ENCODE measurements at regions not wholly inside any gene's neighbourhood (a gene's known extent, or its start where the extent isn't known, plus 50 kb on each side); places are given as distances from the start of the nearest gene placed in this dataset.

DNA sequence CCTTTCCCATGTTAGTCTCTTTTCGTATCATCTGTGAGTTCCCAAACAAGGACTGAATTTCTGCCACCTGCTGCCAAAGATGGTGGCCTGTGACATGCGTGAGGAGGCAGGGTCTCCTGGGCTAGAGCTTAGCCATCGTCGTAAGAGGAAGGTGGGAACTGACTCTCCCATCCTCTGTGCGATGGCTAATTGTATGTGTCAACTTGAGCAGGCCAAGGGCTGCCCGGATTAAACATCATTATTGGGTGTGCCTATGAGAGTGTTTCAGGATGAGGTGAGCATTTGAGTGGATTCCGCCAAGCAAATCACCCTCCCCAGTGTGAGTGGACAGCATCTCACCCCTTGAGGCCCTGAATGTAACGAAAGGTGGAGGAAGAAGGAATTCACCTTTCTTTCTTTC lies 220.7 kb upstream of the DIO3 start:
- DNase-seq (ENCODE audit: extremely low read depth in 1 of 2, low read depth in 1 of 2): no peak

DNA sequence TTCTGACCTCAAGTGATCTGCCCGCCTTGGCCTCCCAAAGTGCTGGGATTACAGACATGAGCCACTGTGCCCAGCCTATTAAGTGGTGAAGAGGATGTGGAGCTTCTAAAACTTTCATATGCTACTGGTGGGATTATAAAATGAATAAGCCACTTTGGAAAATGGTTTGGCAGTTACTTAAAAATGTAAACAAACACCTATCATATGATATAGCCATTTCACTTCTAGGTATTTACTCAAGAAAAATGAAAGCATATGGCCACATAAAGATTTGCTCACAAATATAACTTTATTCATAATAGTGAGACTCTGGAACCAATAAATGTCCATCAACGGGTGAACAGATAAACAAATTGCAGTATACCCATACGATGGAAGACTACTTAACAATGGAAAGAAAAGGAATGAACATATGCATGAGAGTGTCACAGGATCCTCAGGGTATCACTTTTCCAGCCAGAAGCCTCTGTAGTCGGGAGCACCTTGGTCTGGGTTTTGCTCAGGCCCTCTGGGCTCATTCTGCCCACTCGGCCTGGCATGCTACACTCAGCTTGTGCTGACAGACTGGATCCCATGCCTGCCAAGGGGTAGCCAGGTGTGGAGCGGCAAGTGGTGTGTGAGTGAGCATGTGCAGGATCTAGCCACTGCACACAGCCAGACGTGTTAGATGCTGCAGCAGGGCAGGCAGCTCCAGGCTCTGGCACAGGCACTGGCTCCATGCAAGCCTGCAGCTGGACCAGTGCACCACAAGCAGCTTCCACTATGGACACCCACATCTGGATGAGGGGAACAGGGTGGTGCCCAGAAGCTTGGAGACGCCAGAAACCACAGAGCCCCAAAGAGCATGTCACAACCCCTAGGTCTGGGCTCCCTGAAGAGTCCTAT lies 213.2 kb upstream of the DIO3 start:
- DNase-seq (ENCODE audit: extremely low read depth in 1 of 2, low read depth in 1 of 2): no peak

DNA sequence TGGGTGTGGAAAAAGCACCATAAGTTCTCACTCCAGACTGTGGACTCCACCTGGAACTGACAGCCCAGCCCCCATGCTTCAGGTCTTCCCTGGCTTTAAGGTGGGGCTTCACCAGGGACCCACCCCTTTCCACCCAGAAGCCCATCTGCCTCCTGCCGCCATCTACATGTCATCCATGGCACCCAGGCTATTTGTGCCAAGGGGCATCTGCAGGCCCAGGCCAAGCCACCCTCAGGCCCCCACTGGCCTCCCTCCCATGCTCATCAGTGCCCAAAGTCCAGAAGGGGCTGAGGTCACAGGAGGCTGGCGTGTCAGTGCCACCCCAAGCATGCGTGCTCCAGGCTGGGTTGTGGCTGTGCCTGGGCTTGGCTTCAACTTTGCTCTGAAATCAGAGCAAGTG lies 212.2 kb upstream of the DIO3 start:
- DNase-seq (ENCODE audit: extremely low read depth in 1 of 2, low read depth in 1 of 2): no peak

DNA sequence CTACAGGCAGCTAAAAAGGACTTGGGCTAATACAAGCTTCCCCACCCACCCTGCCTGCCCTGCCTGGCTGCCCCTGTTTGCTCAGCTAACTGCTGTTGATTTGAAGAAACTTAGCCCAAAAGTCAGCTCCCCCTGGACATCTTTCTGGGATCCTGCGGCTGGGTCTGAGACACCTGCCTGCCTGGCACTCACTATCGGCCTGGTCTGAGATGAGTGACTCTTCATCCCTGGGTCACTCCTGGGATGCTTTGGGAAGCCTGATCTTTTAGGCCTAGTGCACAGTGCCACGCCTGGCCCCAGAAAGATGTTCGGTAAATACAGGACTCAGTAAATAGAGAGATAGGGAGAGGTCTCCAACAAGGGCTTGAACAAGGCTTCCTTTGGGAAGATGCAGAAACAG lies 211.3 kb upstream of the DIO3 start:
- no peak for DNase-seq (ENCODE audit: extremely low read depth in 1 of 2, low read depth in 1 of 2)

DNA sequence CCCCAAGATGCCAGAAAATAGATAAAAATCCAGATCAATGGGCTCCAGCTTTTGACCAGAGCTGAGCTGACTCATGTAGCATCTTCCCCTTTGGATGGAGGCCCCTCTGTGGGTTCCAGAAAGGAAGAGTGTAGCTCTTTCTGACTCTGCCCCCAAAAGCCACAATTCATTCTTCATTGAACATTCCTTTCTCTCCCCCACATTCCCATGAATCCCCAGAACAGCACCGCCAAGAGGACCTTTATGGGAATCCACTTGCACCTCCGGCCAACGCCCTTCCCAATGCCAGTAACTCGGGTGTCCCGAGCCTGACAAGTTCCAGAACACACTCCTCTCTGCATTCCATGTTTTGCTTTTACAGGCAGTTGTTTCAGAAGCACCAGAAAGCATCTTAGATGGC lies 210.6 kb upstream of the DIO3 start:
- DNase-seq (ENCODE audit: extremely low read depth in 1 of 2, low read depth in 1 of 2): no peak

DNA sequence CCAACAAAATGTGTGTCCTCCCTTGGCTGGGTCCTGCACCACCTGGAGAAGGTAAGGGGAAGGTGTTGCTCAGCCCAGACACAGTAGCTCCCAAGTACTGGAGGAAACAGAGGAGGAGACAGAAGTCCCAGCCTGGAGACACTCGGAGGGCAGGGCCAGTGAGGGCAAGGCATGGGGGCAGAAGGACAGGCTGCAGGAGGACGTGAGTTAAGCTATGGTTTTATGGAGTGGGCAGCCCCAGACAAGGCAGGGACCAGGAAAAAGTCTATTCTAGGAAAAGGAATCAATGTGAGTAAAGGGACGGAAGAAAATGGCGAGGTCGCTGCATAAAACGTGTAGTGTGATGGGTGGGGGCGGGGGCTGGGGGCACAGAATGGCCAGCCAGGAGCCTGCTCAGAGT lies 210.1 kb upstream of the DIO3 start:
- DNase-seq (ENCODE audit: extremely low read depth in 1 of 2, low read depth in 1 of 2): no peak

DNA sequence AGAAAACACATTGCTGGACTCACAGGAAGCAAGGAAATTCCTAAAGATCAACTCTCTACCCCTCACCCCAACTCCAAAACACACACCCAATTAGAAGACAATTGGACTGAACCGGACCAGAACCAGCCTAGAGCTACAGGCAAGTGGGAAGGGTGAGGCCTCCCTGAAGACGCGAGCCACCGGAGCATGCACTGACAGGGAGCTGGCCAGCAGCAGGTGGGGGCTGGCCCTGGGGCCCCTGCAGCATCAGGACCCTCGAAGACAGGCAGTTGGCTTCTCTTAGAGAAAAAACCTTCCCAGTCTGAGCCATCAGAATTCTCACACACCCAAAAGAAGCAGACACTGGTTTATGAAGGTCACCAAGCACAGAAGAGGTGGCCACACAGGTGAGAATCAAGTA lies 209.5 kb upstream of the DIO3 start:
- no peak for DNase-seq (ENCODE audit: extremely low read depth in 1 of 2, low read depth in 1 of 2)

DNA sequence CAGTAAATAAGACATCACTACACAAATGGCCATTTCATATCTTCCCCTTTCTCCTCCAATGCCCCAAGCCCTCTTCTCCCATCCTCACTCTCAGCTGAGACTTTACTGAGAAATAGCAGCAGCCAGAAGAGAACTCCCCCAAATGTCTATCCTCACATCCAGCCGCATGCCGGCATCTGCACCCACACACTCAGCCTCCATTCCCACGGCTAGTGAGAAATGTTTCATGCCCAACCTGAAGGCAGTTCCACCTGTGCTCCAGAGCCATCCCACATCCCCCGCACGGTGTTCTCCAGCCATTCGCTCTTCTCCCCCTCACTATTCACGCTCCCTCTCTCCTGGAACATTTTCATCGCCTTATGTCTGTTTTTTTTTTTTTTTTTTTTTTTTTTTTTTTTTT lies 208.7 kb upstream of the DIO3 start:
- no peak for DNase-seq (ENCODE audit: extremely low read depth in 1 of 2, low read depth in 1 of 2)

DNA sequence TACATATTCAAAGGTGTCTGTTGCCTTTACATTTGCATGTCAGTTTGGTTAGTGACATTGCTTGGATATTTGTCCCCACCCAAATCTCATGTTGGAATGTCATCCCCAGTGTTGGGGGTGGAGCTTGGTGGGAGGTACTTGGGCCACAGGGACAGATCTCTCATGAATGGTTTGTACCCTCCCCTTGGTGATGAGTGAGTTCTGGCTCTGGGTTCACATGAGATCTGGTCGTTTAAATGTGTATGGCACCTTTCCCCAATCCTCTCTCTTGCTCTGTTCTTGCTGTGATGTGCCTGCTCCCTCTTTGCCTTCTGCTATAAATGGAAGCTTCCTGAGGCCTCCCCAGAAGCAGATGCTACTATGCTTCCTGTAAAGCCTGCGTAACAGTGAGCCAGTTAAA lies 207.9 kb upstream of the DIO3 start:
- DNase-seq (ENCODE audit: extremely low read depth in 1 of 2, low read depth in 1 of 2): no peak

DNA sequence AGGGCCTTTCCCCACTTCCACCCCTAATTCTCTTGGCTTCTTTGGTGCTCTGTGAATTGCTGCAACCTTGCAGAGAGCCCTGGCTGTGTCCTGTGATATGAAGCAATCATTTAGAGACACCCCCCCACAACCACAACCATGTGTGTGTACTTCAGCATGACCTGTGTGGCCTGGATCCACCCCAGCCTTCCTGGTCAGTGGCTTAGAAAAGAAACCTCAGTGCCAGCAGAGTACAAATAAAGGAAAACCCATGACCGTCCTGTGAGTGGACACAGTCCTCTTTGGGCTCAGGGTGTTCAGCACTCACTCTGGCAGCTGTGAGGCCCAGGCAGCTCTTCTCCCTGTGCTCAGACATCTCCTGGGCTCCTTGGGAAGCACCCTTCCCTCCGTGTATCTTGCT lies 206.6 kb upstream of the DIO3 start:
- DNase-seq (ENCODE audit: extremely low read depth in 1 of 2, low read depth in 1 of 2): no peak

DNA sequence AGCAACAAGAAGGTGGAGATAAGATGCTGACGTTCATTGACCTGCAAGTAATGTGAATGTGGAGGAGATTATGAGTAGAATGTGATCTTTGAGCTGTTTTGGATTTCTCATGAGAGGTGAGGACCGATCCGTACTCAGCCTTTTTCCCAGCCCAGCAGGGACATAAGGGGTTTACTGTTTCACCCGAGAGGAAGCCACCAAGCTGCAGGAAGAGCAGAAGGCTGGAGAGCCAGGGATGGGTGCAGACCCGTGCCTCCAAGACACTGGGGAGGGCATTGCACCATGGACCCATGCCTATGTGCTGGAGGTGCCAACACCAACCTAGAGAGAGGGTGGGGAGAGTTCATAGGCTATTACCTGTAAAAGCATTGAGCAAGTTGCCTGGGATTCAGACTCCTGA lies 206.0 kb upstream of the DIO3 start:
- DNase-seq (ENCODE audit: extremely low read depth in 1 of 2, low read depth in 1 of 2): no peak

DNA sequence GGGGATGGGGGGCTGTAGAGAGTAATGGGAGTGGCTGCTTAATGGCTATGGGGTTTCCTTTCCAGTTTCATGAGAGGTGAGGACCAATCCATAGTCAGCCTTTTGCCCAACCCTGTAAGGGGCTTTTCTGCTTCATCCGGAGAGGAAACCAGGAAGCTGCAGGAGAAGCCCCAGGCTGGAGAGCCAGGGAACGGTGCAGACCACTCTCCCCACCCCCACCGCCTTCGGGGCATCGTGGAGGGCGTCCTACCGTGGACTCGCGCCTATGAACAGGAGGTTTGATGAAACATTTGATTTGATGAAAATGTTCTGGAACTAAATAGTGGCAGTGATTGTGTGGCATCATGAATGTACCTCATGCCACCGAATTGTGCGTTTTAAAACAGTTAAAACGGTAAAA lies 204.3 kb upstream of the DIO3 start:
- DNase-seq (ENCODE audit: extremely low read depth in 1 of 2, low read depth in 1 of 2): no peak

DNA sequence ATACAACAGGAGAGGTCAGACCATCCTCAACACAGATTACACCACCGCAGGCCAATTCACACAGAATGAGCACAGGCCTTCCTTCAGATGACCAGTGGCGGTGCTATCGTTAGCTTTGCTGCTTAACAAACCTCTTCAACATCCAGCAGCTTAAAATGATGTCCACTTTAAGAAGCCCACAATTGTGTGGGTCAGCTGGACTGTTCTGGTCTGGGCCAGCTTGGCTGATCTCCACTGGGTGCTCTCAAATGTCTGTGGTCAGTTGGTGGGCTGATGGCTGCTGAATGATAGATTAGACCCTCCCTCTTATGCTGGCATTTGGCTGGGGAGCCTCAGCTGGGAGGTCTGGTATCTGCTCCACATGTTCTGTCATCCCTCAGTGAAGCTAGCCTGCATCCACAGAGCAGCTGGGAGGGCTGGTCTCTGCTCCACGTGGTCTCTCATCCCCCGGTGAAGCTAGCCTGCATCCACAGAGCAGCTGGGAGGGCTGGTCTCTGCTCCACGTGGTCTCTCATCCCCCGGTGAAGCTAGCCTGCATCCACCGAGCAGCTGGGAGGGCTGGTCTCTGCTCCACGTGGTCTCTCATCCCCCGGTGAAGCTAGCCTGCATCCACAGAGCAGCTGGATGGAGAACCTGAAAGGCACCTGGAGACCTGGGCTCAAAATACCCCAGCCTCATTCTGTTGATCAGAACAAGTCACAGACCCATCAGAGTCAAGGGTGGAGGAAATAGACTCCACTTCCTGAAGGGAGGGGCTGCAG lies 203.6 kb upstream of the DIO3 start:
- DNase-seq (ENCODE audit: extremely low read depth in 1 of 2, low read depth in 1 of 2): no peak

DNA sequence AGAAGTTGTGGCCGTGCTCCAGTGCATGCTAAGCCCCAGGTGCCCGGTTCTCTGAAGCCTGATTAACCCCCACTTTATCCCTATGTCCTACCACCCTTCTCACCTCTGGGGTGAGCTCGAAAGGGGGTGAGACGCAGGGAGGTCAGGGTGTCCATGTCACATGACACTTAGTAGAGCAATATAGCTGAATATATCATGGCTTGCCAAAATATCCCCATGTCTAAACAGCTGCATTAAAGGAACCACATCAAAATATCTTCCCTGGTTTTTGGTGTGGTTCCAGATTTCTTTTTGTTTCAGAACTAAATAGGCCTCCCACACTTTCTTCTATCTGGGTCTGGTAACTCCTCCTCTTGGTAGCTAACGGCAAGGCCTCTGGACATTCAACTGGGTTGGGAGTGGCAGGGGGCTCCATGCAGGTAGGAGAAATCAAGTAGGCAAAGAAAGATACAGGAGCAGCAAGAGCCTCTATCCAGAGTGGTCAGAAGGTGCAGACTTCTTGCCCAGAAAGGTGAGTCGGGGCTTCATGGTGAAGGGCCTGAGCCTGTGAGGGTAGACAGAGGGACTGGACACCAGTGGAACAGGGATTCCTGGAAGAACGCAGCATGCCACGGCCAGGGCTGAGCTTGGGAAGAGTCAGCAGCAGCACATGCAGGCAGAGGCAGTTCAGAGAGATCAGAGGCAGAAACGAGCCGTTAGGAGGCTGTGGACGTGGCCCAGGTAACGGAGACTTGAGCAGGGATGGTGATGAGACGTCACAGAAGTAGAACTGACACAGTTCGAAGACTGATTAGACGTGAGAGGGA lies 202.8 kb upstream of the DIO3 start:
- DNase-seq (ENCODE audit: extremely low read depth in 1 of 2, low read depth in 1 of 2): no peak

DNA sequence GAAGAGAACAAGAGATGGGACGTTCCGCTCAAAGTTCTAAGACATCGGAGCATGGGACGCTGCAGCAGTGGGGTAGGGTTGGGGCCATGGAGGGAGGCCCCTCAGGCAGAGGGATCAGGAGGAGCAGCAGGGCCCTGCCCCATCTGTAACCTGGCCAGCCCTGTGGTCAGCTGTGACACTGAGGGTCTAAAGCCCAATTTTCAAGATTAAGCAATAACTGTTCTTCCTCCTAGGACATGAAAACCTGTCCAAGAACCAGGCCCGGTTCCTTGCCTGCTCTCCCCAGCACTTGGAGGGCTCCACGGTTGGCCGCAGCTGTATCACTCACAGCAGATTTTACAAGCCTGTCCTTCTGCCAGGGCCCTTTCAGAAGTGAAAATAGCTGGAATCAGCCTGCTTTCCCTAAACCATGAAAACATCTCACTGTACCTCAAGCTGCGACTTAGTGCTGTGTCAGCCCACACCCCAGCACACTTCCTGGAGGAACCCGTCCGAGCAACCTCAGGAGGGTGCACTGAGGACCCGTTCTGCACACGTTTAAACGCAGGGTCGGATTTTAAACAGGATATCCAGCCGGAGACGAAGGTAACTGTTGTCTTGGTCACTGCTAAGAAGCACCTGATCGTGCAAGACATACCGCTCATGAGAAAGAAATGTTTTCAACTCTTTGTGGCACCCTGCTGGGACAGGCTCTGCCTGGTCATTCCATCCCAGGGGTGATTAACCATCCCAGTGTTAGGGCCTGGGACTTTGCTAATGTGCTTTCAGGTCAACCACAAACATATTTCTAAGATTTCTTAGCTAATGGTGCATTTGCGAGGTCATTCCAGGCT lies 201.9 kb upstream of the DIO3 start:
- no peak for DNase-seq (ENCODE audit: extremely low read depth in 1 of 2, low read depth in 1 of 2)

DNA sequence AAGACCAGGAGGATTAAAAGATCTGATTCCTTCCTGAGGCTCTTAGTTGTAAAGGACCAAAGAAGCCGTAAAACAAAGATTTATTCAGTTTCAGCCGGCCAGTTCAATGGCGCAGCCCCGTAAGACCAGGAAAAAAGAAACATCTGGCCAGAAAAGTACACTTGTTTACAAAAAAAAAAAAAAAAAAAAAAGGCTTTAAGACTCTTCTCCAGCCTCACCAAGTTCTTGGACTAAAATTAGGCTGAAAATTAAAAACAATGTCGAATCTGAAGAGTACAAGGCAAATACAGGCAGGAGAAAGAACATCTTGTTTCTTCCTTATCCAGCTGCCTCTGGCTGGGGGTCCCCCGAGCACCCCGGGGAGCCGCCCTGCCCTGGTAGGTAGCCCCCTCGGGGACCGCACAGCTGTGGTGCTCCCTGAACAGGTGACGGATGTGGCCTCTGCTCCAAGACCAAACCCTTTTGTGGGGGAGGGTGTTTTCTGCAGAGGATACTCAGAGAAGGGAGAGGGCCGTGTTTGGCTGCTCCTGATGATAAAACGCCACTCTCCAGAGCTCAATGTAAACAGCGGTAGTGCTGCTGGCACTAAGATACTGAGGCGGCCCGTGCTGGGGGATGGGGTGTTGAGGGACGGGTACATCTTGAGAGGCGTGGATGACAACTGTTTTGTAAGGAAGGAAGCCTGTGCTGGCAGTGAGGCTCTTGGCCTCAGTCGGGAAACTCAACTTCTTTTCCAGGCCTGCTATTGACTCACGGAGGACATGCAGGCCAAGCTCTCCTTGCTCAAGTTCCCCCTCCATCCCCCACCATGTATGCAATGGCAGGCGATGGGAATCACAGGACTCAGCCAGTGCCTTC lies 201.0 kb upstream of the DIO3 start:
- no peak for DNase-seq (ENCODE audit: extremely low read depth in 1 of 2, low read depth in 1 of 2)

DNA sequence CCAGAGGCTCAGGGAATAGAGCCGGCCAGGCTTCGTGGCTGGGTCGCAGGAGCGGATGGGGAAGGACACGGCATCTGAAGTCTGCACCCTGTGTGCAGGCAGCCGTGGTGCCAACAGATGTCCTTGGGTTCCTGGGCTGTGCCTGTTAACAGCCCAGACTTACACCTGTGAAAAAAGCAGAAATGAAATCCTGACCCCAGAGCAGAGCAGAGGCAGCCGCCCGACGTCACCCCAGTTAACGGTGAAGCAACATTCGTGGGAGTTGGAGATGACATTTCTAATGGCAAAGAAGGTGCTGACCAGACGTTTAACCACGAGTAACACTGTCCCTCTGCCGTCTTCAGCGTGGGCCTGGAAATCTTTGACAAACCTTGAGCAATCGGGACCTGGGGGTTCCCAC lies 200.3 kb upstream of the DIO3 start:
- no peak for DNase-seq (ENCODE audit: extremely low read depth in 1 of 2, low read depth in 1 of 2)

DNA sequence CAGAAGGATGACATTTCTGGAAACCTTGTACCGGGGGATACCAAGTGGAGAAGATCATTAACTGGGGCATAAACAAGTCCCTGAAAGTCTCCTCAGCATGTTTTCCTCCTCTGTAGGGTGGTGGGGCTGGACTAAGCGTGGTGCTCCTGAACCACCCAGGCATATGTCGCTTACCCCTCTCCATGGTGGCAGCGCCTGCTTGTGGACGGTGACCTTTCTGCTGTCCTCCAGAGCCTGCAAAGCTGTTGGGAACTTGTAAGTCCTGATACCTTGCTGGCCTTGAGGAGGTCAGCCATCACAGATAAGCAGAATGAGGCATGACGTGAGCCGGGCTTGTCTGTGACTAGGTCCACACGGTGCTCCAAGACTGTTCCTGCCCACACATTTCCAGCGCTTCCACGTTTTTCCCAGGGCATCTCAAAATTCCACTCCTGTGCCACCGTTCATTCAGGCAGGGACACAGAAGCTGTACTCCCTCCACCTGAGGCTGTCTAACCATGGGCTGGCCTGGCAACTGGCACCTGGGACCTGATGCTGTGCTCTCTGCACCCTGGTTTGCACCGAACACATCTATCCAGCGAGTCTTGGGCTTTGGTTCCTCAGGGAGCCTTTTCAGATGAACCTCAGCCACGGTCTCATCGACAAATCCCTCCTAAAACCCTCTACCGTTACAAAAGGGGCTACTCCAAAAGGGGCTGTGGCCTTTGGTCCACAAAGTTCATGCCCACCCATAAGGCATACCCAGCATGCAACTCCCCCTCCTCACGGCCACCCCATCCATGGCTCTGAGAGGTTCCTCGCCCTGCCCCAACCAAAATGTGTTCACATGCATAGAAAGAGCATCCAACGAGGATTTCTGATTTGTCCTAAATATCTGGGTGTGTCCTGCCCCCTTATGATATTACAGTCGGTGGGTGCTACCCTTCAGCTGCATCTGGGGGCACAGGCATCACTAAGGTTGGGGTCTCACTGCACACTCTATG lies 199.6 kb upstream of the DIO3 start:
- no peak for DNase-seq (ENCODE audit: extremely low read depth in 1 of 2, low read depth in 1 of 2)
